Neural cell (in vitro differentiated cells): ENCODE measurements at regions not wholly inside any gene's neighbourhood (a gene's known extent, or its start where the extent isn't known, plus 50 kb on each side); places are given as distances from the start of the nearest gene placed in this dataset.
"Not testable (repeated sequence)": the region's sequence is repeated elsewhere in the genome, so short reads cannot be mapped to it uniquely, and the experiment has no call there.

Experiments used
- H2AFZ ChIP-seq: fragments of 200-600, 300-800 bp; sonication (generic), shearing (Covaris generic); 2 replicates; pipeline ENCODE4 v1.6.0; 2014; ENCODE audit warnings: low read depth, mild to moderate bottlenecking, antibody characterized with exemption, low read length, moderate library complexity
- H3F3A ChIP-seq: fragments of 200-600 bp; shearing (Covaris generic); 2 replicates; pipeline ENCODE4 v1.6.1; 2016; ENCODE audit warnings: mild to moderate bottlenecking, moderate library complexity, mixed read lengths, antibody characterized with exemption, low read length; ENCODE audit not compliant: insufficient read depth, poor library complexity, severe bottlenecking
- H3K27ac ChIP-seq: fragments of 200-600, 300-800 bp; sonication (generic), shearing (Covaris generic); 2 replicates; pipeline ENCODE4 v1.5.1; 2014; ENCODE audit warnings: mild to moderate bottlenecking, low read length, moderate library complexity
- H3K27me3 ChIP-seq: fragments of 300-800, 200-600 bp; sonication (generic), shearing (Covaris generic); 2 replicates; pipeline ENCODE4 v1.6.0; 2014; ENCODE audit warnings: mild to moderate bottlenecking, low read depth, low read length, moderate library complexity; ENCODE audit not compliant: insufficient read depth
- H3K36me3 ChIP-seq: fragments of 300-800, 200-600 bp; sonication (generic), shearing (Covaris generic); 2 replicates; pipeline ENCODE4 v1.5.1; 2014; ENCODE audit warnings: mild to moderate bottlenecking, antibody characterized with exemption, low read length, moderate library complexity; ENCODE audit not compliant: insufficient read depth
- H3K4me2 ChIP-seq: fragments of 300-800, 200-600 bp; sonication (generic), shearing (Covaris generic); 2 replicates; pipeline ENCODE4 v1.6.0; 2014; ENCODE audit warnings: mild to moderate bottlenecking, low read length
- H3K4me3 ChIP-seq: fragments of 300-800, 200-600 bp; sonication (generic), shearing (Covaris generic); 2 replicates; pipeline ENCODE4 v1.5.1; 2014; ENCODE audit warnings: mild to moderate bottlenecking, low read length, moderate library complexity
- H3K79me2 ChIP-seq: fragments of 200-600 bp; shearing (Covaris generic); replicated peaks from 2 replicates; pipeline ENCODE4 v1.6.0; 2014; ENCODE audit warnings: mild to moderate bottlenecking, low read length, moderate library complexity; ENCODE audit not compliant: insufficient read depth
- H3K9ac ChIP-seq: fragments of 300-800, 200-600 bp; sonication (generic), shearing (Covaris generic); 2 replicates; pipeline ENCODE4 v1.6.1; 2016; ENCODE audit warnings: mild to moderate bottlenecking, low read length, mixed read lengths
- H3K9me2 ChIP-seq: fragments of 200-600 bp; shearing (Covaris generic); 2 replicates; pipeline ENCODE4 v1.6.1; 2016; ENCODE audit warnings: mild to moderate bottlenecking, low read length, mixed read lengths; ENCODE audit not compliant: insufficient read depth
- H3K9me3 ChIP-seq: fragments of 200-600, 300-800 bp; sonication (generic), shearing (Covaris generic); 2 replicates; pipeline ENCODE4 v1.6.1; 2016; ENCODE audit warnings: mild to moderate bottlenecking, mixed run types, low read length, moderate library complexity, mixed read lengths
- H4K20me1 ChIP-seq: fragments of 200-600 bp; shearing (Covaris generic); 2 replicates; pipeline ENCODE4 v1.6.1; 2016; ENCODE audit warnings: mild to moderate bottlenecking, mixed run types; ENCODE audit not compliant: insufficient read depth
- CTCF ChIP-seq: fragments of 450-650 bp; IDR thresholded peaks from 2 replicates; pipeline ENCODE4 v1.5.1; 2014; ENCODE audit warnings: antibody characterized with exemption, mild to moderate bottlenecking, moderate library complexity; ENCODE audit not compliant: poor library complexity, severe bottlenecking
- EP300 ChIP-seq: fragments of 450-650 bp; conservative IDR thresholded peaks from 2 replicates; pipeline ENCODE4 v1.6.1; 2014; ENCODE audit warnings: antibody characterized with exemption, mild to moderate bottlenecking, moderate library complexity; ENCODE audit not compliant: poor library complexity, severe bottlenecking
- EZH2 ChIP-seq: fragments of 200-600, 300-800 bp; shearing (Covaris generic), sonication (generic); IDR thresholded peaks from 2 replicates; pipeline ENCODE4 v1.6.1; 2014; ENCODE audit warnings: antibody characterized with exemption, low read length, borderline replicate concordance, mild to moderate bottlenecking; ENCODE audit not compliant: insufficient read depth, poor library complexity, severe bottlenecking
- MXI1 ChIP-seq: fragments of 450-650 bp; conservative IDR thresholded peaks from 2 replicates; pipeline ENCODE4 v1.6.1; 2014; ENCODE audit warnings: antibody characterized with exemption, mild to moderate bottlenecking; ENCODE audit not compliant: poor library complexity, severe bottlenecking
- POLR2AphosphoS5 ChIP-seq: IDR thresholded peaks from 2 replicates; pipeline ENCODE4 v1.6.1; 2012
- RAD21 ChIP-seq: fragments of 450-650 bp; conservative IDR thresholded peaks from 2 replicates; pipeline ENCODE4 v1.6.1; 2014; ENCODE audit warnings: antibody characterized with exemption, mild to moderate bottlenecking, moderate library complexity
- REST ChIP-seq: IDR thresholded peaks from 2 replicates; pipeline ENCODE4 v1.6.1; 2012; ENCODE audit warnings: borderline replicate concordance
- SMC3 ChIP-seq: fragments of 450-650 bp; conservative IDR thresholded peaks from 2 replicates; pipeline ENCODE4 v1.6.1; 2014; ENCODE audit warnings: antibody characterized with exemption, mild to moderate bottlenecking, moderate library complexity; ENCODE audit not compliant: poor library complexity
- TAF1 ChIP-seq: IDR thresholded peaks from 2 replicates; pipeline ENCODE4 v1.6.1; 2012; ENCODE audit warnings: low read depth

- no peaks in the 10 kb centered on the region for H3F3A ChIP-seq
- no peak overlapping the region for H3K27ac ChIP-seq
- no peak for TF ChIP-seq TAF1
- no peak for TF ChIP-seq EP300
- no peak for TF ChIP-seq RAD21
- TF ChIP-seq SMC3 = no peak
- no peak for TF ChIP-seq POLR2AphosphoS5
- no peak for TF ChIP-seq MXI1
- TF ChIP-seq EZH2 = no peak
- TF ChIP-seq REST = no peak
- no peak for TF ChIP-seq CTCF
- H3K9ac ChIP-seq = no peak overlapping the region
- no peaks in the 10 kb centered on the region for H3K36me3 ChIP-seq
- no peaks in the 10 kb centered on the region for H4K20me1 ChIP-seq
- H3K9me3 ChIP-seq = no peaks in the 10 kb centered on the region
- H3K4me3 ChIP-seq = no peak overlapping the region
- H3K79me2 ChIP-seq = no peaks in the 10 kb centered on the region
- H3K27me3 ChIP-seq = no peaks in the 10 kb centered on the region
- H2AFZ ChIP-seq = no peak overlapping the region
- H3K4me2 ChIP-seq = no peak overlapping the region
- no peaks in the 10 kb centered on the region for H3K9me2 ChIP-seq
Observed at GRCh38 chr2:195437521-195437920, 219.5 kb upstream of the SLC39A10 start.

- no peak overlapping the region for H3K27ac ChIP-seq
- no peaks in the 10 kb centered on the region for H3K9me3 ChIP-seq
- H2AFZ ChIP-seq = no peak overlapping the region
- H4K20me1 ChIP-seq = no peaks in the 10 kb centered on the region
- no peaks in the 10 kb centered on the region for H3F3A ChIP-seq
- no peaks in the 10 kb centered on the region for H3K27me3 ChIP-seq
- H3K36me3 ChIP-seq = no peaks in the 10 kb centered on the region
- no peak for TF ChIP-seq EP300
- H3K4me2 ChIP-seq = no peak overlapping the region
- H3K9ac ChIP-seq = no peak overlapping the region
- no peak overlapping the region for H3K4me3 ChIP-seq
- no peaks in the 10 kb centered on the region for H3K9me2 ChIP-seq
- no peaks in the 10 kb centered on the region for H3K79me2 ChIP-seq
Observed at GRCh38 chr2:195434346-195434745, 222.7 kb upstream of the SLC39A10 start.

GRCh38 chr2:195433729-195434128, 223.3 kb upstream of the SLC39A10 start:
- not testable (repeated sequence) for H3K79me2 ChIP-seq, H3K27ac ChIP-seq, H3K9ac ChIP-seq, H4K20me1 ChIP-seq, H3F3A ChIP-seq, H3K9me2 ChIP-seq, H3K4me3 ChIP-seq, H3K4me2 ChIP-seq, H3K36me3 ChIP-seq, H3K27me3 ChIP-seq, H2AFZ ChIP-seq, H3K9me3 ChIP-seq
